GM21447 (cell line): ENCODE measurements at regions not wholly inside any gene's neighbourhood (a gene's known extent, or its start where the extent isn't known, plus 50 kb on each side); places are given as distances from the start of the nearest gene placed in this dataset.

Experiments
- ATAC-seq: cut with Tn5 transposase; IDR thresholded peaks from one replicate; pipeline ENCODE4 v1.9.1; 2021; ENCODE audit not compliant: unreplicated experiment

- ATAC-seq = no peak
These were observed 692.8 kb upstream of the CDH18 start for GRCh38 chr5:20680718-20681302.

- ATAC-seq = no peak
These were observed 690.9 kb upstream of the CDH18 start for GRCh38 chr5:20678814-20679298.

GRCh38 chr5:20678386-20678785 is 690.4 kb upstream of the CDH18 start:
- peak; percentile 49 for ATAC-seq

GRCh38 chr5:20660588-20660987 is 672.6 kb upstream of the CDH18 start:
- no peak for ATAC-seq

- ATAC-seq = no peak
These were observed 668.3 kb upstream of the CDH18 start for GRCh38 chr5:20656262-20656661.

- ATAC-seq = no peak
These were observed 667.2 kb upstream of the CDH18 start for GRCh38 chr5:20655211-20655610.

- no peak for ATAC-seq
These were observed 666.7 kb upstream of the CDH18 start for GRCh38 chr5:20654746-20655145.

- ATAC-seq = no peak
These were observed 666.0 kb upstream of the CDH18 start for GRCh38 chr5:20654033-20654432.

- ATAC-seq = no peak
These were observed 662.0 kb upstream of the CDH18 start for GRCh38 chr5:20649966-20650365.

- no peak for ATAC-seq
These were observed 661.0 kb upstream of the CDH18 start for GRCh38 chr5:20648981-20649380.

GRCh38 chr5:20636686-20637085 is 648.7 kb upstream of the CDH18 start:
- no peak for ATAC-seq

- no peak for ATAC-seq
These were observed 631.6 kb upstream of the CDH18 start for GRCh38 chr5:20619591-20619990.

GRCh38 chr5:20618340-20618739 is 630.3 kb upstream of the CDH18 start:
- ATAC-seq = no peak

- ATAC-seq = no peak
These were observed 629.8 kb upstream of the CDH18 start for GRCh38 chr5:20617841-20618240.

GRCh38 chr5:20615888-20616563 is 628.0 kb upstream of the CDH18 start:
- no peak for ATAC-seq

GRCh38 chr5:20611620-20612019 is 623.6 kb upstream of the CDH18 start:
- ATAC-seq = no peak

- no peak for ATAC-seq
These were observed 622.7 kb upstream of the CDH18 start for GRCh38 chr5:20610681-20611080.

- ATAC-seq = no peak
These were observed 621.1 kb upstream of the CDH18 start for GRCh38 chr5:20609126-20609525.

- ATAC-seq = no peak
These were observed 620.6 kb upstream of the CDH18 start for GRCh38 chr5:20608567-20608966.

GRCh38 chr5:20605732-20606525 is 617.9 kb upstream of the CDH18 start:
- no peak for ATAC-seq

GRCh38 chr5:20604992-20605391 is 617.0 kb upstream of the CDH18 start:
- ATAC-seq = no peak

GRCh38 chr5:20601678-20602100 is 613.7 kb upstream of the CDH18 start:
- ATAC-seq = no peak
